Renal cortical epithelial cell (primary cell): ENCODE measurements at regions not wholly inside any gene's neighbourhood (a gene's known extent, or its start where the extent isn't known, plus 50 kb on each side); places are given as distances from the start of the nearest gene placed in this dataset.
A peak's percentile ranks its signal among the peaks of the same experiment; 100 is the strongest.

ENCODE experiments used
- DNase-seq: peaks from one replicate; pipeline ENCODE4 v3.0.0-alpha.2; 2011; ENCODE audit warnings: low read depth

GRCh38 chr2:196530910-196531309 is 108.6 kb upstream of the CCDC150 start:
- no peak for DNase-seq

DNA sequence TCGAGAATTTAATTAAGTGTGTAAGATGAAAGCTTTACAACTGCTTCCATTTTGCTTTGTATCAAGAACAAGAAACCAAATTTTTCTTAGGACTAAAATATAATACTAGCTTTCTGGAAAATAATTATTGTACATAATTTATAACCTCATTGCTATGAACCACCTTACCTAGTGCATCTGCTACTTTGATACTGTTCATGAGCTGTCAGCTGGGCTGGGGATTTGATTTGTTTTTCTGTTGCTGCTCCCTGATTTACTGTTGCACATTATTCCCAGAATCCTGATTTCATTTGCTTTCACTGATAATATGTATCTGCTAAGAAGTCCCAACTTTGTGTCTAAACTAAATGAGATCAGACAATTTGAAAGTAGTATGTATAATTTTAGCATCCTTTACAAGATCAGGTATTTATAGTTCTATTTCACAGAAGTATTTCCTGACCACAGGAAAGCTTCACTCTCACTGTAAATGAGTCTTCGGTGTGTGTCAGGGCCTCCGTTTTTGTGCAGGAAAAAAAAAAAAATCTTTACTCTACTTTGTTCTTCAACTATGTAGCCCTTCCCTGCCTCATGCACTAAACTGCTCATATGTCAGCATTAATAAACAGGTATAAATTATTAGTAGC is 105.6 kb upstream of the CCDC150 start:
- DNase-seq = no peak

DNA sequence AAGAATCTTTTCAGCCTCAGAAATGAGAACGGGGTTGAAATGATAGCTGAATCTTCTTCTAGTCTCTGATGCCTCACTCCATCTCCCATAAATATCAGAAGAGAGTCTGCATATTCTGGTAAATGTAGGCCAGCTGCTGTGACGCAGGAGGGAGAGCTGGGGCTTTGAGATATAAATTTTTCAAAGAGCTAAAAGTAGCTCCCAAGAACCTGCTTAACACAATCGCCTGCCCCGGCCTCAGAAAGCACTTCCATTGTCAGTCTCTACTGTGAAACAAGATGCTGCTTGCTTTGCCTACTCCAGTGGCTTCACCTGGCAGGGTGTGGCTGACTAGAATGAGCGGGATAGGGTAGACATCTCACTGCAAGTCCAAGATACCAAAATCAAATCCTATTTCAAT is 105.0 kb upstream of the CCDC150 start:
- DNase-seq = no peak

DNA sequence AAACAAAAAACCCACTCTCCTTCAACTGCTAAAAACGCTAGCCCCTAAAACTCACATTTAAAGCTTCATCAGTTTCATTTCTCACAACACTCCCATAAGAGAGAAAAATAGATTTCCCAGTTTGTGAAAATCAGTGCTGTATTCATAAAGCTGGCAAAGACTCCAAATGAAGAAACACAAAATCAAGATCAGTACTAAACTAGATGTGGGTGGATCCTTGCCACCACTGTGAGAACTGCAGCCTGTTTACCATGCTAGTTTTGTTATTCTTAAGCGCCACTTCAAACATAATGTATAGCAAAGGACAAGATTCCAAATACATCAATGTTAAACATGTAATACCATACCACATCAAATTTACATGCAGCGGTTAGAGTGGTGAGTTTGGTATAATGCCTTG is 104.5 kb upstream of the CCDC150 start:
- DNase-seq = no peak

DNA sequence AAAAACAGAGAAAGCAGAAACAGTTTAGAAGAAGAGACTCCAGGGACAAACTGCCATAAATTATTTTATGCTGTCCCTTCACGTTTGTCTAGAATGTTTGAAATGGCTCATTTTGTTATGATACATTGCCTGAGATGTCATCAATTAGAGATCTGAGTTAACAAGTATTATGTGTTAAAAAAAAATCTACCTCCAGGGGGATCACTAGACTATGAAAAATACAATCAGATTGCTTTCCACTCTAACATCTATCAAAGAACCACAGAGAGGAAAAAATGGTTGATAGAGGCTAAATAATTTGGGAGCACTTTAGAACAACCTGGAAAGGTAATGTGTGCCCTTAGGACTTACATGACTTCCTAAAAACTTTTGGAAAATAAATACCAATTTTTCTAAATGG is 103.8 kb upstream of the CCDC150 start:
- DNase-seq = peak; percentile 7

DNA sequence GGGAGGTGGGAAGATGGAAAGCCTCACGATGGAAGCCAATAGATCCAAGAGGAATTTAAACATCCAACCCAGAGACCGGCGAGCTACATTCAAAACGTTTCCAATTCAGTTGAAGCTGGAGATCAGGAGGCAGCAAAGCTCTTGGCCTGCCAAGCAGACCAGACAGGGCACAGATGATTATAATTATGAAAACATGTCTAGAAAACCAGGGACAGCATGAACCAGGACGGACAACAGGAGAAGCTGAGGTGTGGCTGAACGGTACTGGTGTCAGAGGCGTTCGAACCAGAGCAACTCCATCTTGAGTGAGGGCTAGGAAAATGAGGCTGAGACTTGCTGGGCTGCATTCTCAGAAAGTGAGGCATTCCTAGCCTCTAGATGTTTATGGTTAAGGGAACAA is 102.2 kb upstream of the CCDC150 start:
- DNase-seq = no peak

- no peak for DNase-seq
These were observed 101.3 kb upstream of the CCDC150 start for GRCh38 chr2:196538189-196538588.

DNA sequence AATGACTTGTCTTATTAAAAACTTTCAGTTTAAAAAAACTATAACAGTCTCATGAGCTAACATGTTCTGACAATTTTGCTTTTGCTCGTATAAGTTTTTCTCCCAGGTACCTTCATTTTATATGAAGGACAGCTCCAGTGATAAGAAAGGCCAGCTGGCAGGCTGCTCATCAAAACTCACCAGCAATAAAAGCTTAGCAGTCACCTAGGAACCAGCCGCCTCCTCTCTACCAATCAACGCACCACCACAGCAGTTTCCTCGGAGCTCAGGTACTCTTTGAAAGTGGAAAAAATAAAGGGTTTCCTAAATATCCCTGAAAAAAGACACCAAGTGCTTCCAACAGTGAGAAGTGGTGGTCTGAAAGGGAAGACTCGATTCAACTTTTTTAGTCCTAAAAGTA is 100.9 kb upstream of the CCDC150 start:
- no peak for DNase-seq

GRCh38 chr2:196544906-196545433 is 94.5 kb upstream of the CCDC150 start:
- peak; percentile 28 for DNase-seq

GRCh38 chr2:196546151-196546919 is 93.2 kb upstream of the CCDC150 start:
- DNase-seq = peak; percentile 64

DNA sequence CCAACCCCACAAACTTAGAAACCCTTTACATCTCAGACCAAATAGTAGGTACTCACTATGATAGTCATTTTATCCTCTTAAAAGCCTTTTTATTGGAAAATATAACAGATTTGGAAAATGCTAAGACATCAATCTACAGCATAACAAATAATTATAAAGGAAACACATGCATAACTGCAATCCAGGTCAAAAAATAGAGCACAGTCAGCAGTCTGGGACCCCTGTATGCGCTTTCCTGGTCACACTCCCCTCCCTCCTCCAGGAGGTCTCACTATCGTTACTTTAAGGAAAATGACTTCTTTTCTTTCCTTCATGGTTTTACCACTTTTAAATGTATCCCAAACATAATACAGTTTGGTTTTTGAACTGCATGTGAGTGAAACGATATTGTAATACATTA is 90.5 kb upstream of the CCDC150 start:
- no peak for DNase-seq

DNA sequence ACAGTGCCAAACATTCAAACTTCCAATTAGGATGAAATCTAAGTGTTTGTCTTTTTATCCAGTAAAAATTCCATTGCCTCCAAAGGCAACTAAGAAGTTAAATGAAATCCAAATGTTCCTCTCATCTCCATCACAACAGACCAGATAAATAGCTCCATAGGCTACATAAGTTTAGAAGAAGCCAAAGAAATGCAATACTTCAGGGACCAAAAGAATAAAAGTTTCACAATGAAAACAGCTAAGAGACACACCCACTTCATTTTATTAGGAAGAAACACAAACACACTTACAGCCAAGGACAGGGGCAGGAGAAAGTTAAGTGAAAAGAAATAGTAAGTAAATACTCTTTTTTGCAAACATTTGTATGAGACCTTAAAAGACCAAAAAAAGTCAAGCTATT is 88.5 kb upstream of the CCDC150 start:
- no peak for DNase-seq

DNA sequence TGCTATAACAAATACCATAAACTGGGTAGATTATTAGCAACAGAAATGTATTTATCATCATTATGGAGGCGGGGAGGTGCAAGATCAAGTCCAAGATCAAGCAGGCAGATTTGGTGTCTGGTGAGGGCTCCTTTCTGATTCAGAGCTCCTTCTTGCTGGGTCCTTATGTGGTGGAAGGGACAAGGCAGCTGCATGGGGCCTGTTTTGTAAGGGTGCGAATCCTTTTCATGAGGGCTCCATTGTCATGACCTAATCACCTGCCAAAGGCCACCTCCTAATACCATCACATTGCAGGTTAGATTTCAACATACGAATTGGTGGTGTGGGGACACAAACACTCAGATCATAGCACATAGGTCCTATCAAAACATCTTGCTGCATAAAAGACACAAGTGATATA is 84.4 kb upstream of the CCDC150 start:
- DNase-seq = no peak

- no peak for DNase-seq
These were observed 83.8 kb upstream of the CCDC150 start for GRCh38 chr2:196555726-196556125.

DNA sequence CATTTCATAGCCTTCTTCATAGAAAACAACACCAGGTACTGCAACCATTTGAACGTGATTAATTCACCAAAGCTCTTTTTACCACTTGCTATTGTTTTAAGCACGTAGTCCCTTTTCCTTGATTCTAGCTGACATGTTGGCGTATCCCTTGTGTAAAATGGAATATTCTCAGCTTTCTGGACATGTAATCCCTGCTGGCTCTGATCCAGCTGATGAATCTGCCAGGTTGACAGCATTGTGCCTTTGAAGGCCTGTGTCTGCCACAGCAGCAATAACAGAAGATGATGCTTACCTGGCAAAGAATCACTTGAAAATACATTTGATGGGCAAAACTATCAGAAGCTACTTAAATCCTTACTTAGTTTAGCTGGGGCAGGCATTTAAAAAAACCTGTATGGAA is 81.0 kb upstream of the CCDC150 start:
- DNase-seq = no peak

GRCh38 chr2:196563876-196564275 is 75.6 kb upstream of the CCDC150 start:
- no peak for DNase-seq

GRCh38 chr2:196565106-196565765 is 74.3 kb upstream of the CCDC150 start:
- DNase-seq = no peak

GRCh38 chr2:196565982-196566381 is 73.5 kb upstream of the CCDC150 start:
- no peak for DNase-seq

- no peak for DNase-seq
These were observed 72.4 kb upstream of the CCDC150 start for GRCh38 chr2:196566961-196567666.

DNA sequence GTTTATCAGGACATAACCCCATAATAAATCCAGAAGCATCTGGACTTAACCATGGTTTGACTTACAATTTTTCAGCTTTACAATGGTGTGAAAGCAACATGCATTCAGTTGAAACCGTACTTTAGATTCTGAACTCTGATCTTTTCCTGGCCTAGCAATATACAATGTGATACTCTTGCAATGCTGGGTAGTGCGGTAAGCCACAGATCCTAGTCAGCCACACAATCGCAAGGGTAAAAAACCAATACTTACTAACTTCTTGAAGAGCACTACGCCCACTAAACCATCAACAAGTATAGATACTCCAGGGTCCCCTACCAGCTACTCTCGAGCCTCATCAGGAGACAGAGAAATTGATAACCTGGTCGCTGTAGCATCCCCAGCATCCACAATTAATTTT is 71.0 kb upstream of the CCDC150 start:
- no peak for DNase-seq

DNA sequence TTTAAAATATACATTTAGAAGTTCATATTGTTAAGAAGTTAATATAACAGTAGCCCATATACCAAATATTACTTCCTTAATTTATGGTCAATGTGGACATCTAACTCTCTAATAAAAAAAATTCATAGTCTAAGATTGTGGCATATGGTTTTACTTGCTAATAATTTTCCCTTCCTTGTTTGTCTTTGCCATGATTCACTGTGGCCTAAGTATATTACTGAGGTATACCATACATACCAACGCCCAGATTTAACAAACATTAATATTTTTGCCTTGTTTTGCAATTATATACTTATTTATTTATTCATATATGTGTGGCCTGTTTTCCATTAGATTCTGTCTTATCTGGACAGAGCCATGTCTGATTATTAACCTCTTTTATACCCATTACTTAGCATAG is 54.6 kb upstream of the CCDC150 start:
- no peak for DNase-seq

DNA sequence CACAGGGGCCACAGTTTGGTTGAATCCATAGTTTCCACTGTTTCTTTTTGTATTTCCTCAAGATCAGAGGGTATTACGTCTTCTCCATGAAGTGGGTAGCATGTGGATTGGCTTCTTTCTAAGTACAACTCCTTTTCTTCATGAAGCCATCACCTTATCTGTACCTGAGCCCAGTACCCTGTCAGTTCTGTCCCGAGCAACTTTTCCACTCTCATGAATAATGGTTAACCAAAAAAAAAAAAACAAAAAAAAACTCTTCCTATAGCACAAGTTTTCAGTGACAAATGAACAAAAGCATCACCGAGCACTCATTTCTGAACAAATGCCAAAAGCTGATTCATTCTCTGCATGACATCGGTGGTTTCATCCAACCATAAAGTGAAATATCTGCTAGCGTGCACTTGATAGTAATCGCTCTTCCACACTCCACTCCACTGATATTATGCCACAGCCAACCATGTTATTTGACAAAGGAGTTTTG is 53.0 kb upstream of the CCDC150 start:
- peak; percentile 82 for DNase-seq
